ENCODE measurements at regions not wholly inside any gene's neighbourhood (a gene's known extent, or its start where the extent isn't known, plus 50 kb on each side); places are given as distances from the start of the nearest gene placed in this dataset.

- no peaks in the 10 kb centered on the region for H3K9me3 ChIP-seq (ENCODE audit: low read length)
- no peaks in the 10 kb centered on the region for H3K79me2 ChIP-seq (replicated peaks; ENCODE audit: insufficient read depth, low read length)
- H3K27ac ChIP-seq (ENCODE audit: low read length), result no peak overlapping the region
- H2AFZ ChIP-seq (ENCODE audit: low read depth, low read length), result no peak overlapping the region
- no peaks in the 10 kb centered on the region for H3F3A ChIP-seq (ENCODE audit: insufficient read depth, low read length, poor library complexity, severe bottlenecking)
- TF ChIP-seq CTCF (IDR thresholded peaks at IDR 0.05; ENCODE audit: poor library complexity, severe bottlenecking) (no peak), REST (IDR thresholded peaks at IDR 0.05; ENCODE audit: borderline replicate concordance) (no peak), RAD21 (conservative IDR thresholded peaks at IDR 0.05) (no peak), SMC3 (conservative IDR thresholded peaks at IDR 0.05; ENCODE audit: poor library complexity) (no peak), MXI1 (conservative IDR thresholded peaks at IDR 0.05; ENCODE audit: poor library complexity, severe bottlenecking) (no peak), EP300 (conservative IDR thresholded peaks at IDR 0.05; ENCODE audit: poor library complexity, severe bottlenecking) (no peak), TAF1 (IDR thresholded peaks at IDR 0.05; ENCODE audit: low read depth) (no peak), POLR2AphosphoS5 (IDR thresholded peaks at IDR 0.05) (no peak), EZH2 (IDR thresholded peaks at IDR 0.05; ENCODE audit: borderline replicate concordance, insufficient read depth, low read length, poor library complexity, severe bottlenecking) (no peak)
- H3K36me3 ChIP-seq (ENCODE audit: insufficient read depth, low read length), result no peaks in the 10 kb centered on the region
- no peaks in the 10 kb centered on the region for H3K27me3 ChIP-seq (ENCODE audit: insufficient read depth, low read depth, low read length)
- H4K20me1 ChIP-seq (ENCODE audit: insufficient read depth), result no peaks in the 10 kb centered on the region
- H3K4me2 ChIP-seq (ENCODE audit: low read length), result no peak overlapping the region
- no peak overlapping the region for H3K4me3 ChIP-seq (ENCODE audit: low read length)
- H3K9ac ChIP-seq (ENCODE audit: low read length), result no peak overlapping the region
- no peaks in the 10 kb centered on the region for H3K9me2 ChIP-seq (ENCODE audit: insufficient read depth, low read length)
These were observed 57.6 kb upstream of the SSTR1 start for GRCh38 chr14:38150075-38150474.

Small RNA genes lying in the stretch of these regions (small RNA-seq; reads per million reads assigned to genes)
- gene RF00406 (4.0 to 7.8 (median 4.7) reads per million in 3 experiments), gene RNU6-1277P (0 reads per million in 3 experiments)

All from neural cell (in vitro differentiated cells).